Naive thymus-derived CD4-positive, alpha-beta T cell (primary cell): ENCODE measurements at regions not wholly inside any gene's neighbourhood (a gene's known extent, or its start where the extent isn't known, plus 50 kb on each side); places are given as distances from the start of the nearest gene placed in this dataset.

Experiments
- ATAC-seq: fragments of 150-1000 bp; cut with Tn5 transposase; 2 replicates; pipeline ENCODE4 v1.10.0; 2021; ENCODE audit warnings: mild to moderate bottlenecking, moderate library complexity
- CTCF ChIA-PET: fragments of 350-600 bp; sonication (Branson Sonifier 250); formaldehyde crosslinking; loops from one replicate; lab custom pipeline; 2021; ENCODE audit warnings: antibody characterized with exemption; lab: Charles Lee
- POLR2A ChIA-PET: fragments of 350-600 bp; sonication (Branson Sonifier 250); formaldehyde crosslinking; loops from one replicate; lab custom pipeline; 2021; ENCODE audit warnings: antibody characterized with exemption, inconsistent platforms; lab: Charles Lee
- DNase-seq, 9 donors: peaks; one replicate each; pipeline versions ENCODE4 v3.0.0 to v3.0.0-alpha.2; 2020 to 2022; ENCODE audit warnings: mixed read lengths in 1 of 9
- H3K27ac ChIP-seq: one replicate; pipeline ENCODE4 v1.7.0; 2013; ENCODE audit warnings: mild to moderate bottlenecking, low read depth, low read length, moderate library complexity
- H3K27me3 ChIP-seq, 2 donors: one replicate each; pipeline ENCODE4 v1.7.0; 2013; ENCODE audit warnings: low read length in 2 of 2, mild to moderate bottlenecking in 2 of 2, moderate library complexity in 2 of 2; ENCODE audit not compliant: control insufficient read depth in 2 of 2, insufficient read depth in 2 of 2
- H3K36me3 ChIP-seq, 3 experiments: 1 replicate in 2 of 3; 2 replicates in 1 of 3; pipeline ENCODE4 v1.7.0; 2013; ENCODE audit warnings: low read length in 3 of 3, mild to moderate bottlenecking in 3 of 3, moderate library complexity in 1 of 3; ENCODE audit not compliant: insufficient read depth in 3 of 3, control insufficient read depth in 2 of 3
- H3K4me1 ChIP-seq, 2 donors: one replicate each; pipeline ENCODE4 v1.7.0; 2013; ENCODE audit warnings: low read length in 2 of 2, mild to moderate bottlenecking in 2 of 2, moderate library complexity in 1 of 2; ENCODE audit not compliant: control insufficient read depth in 2 of 2, insufficient read depth in 2 of 2
- H3K4me3 ChIP-seq: 2 replicates; pipeline ENCODE4 v1.7.0; 2013; ENCODE audit warnings: mild to moderate bottlenecking, low read length
- H3K9me3 ChIP-seq, 3 experiments: 1 replicate in 2 of 3; 2 replicates in 1 of 3; pipeline ENCODE4 v1.7.0; 2013; ENCODE audit warnings: low read length in 3 of 3; ENCODE audit not compliant: control insufficient read depth in 2 of 3
- H3K27ac Mint-ChIP-seq, 9 donors: one replicate each; pipeline ENCODE4 v1.8.0; 2020 to 2022; ENCODE audit warnings: mixed read lengths in 9 of 9, mild to moderate bottlenecking in 8 of 9, moderate library complexity in 5 of 9, inconsistent platforms in 2 of 9
- H3K27me3 Mint-ChIP-seq, 5 donors: one replicate each; pipeline ENCODE4 v1.8.0; 2021 to 2022; ENCODE audit warnings: mixed read lengths in 5 of 5, mild to moderate bottlenecking in 1 of 5
- H3K36me3 Mint-ChIP-seq, 5 donors: one replicate each; pipeline ENCODE4 v1.8.0; 2020 to 2022; ENCODE audit warnings: mixed read lengths in 5 of 5, mild to moderate bottlenecking in 3 of 5, inconsistent platforms in 1 of 5
- H3K4me1 Mint-ChIP-seq, 7 donors: one replicate each; pipeline ENCODE4 v1.8.0; 2020 to 2022; ENCODE audit warnings: mixed read lengths in 7 of 7, mild to moderate bottlenecking in 3 of 7, inconsistent platforms in 1 of 7
- H3K4me3 Mint-ChIP-seq, 10 donors: one replicate each; pipeline ENCODE4 v1.8.0; 2020 to 2022; ENCODE audit warnings: mild to moderate bottlenecking in 10 of 10, mixed read lengths in 10 of 10, moderate library complexity in 6 of 10, inconsistent platforms in 2 of 10
- H3K9me3 Mint-ChIP-seq, 11 donors: one replicate each; pipeline ENCODE4 v1.8.0; 2020 to 2022; ENCODE audit warnings: mixed read lengths in 11 of 11, mild to moderate bottlenecking in 4 of 11, inconsistent platforms in 1 of 11, moderate library complexity in 1 of 11
- intact Hi-C, 2 donors: fragments of 100-400 bp; cut with micrococcal nuclease; formaldehyde crosslinking; loops; one replicate each; pipeline ENCODE4 v1.15.1; 2023

- no peaks in the 10 kb centered on the region for H3K4me1 Mint-ChIP-seq
- no peak overlapping the region for H3K27ac Mint-ChIP-seq
- Histone ChIP-seq H3K36me3 (no peaks in the 10 kb centered on the region), H3K9me3 (peaks cover 0 to 14% (median 0%) of the 10 kb centered on the region in 3 experiments), H3K27me3 (no peaks in the 10 kb centered on the region), H3K4me1 (no peaks in the 10 kb centered on the region), H3K4me3 (no peak overlapping the region), H3K27ac (no peak overlapping the region)
- no peaks in the 10 kb centered on the region for H3K27me3 Mint-ChIP-seq
- intact Hi-C loops = no loop called here
- no peak overlapping the region for H3K4me3 Mint-ChIP-seq
- H3K9me3 Mint-ChIP-seq = peaks cover under 1 to 13% (median 7%) of the 10 kb centered on the region in 11 donors
- ChIA-PET POLR2A (no interaction called here), CTCF (no interaction called here)
- ATAC-seq (no peak), DNase-seq (no peak)
- peaks cover 0 to 4% (median 0%) of the 10 kb centered on the region in 5 donors for H3K36me3 Mint-ChIP-seq
Measured at GRCh38 chr9:11992866-11993265, 700.3 kb upstream of the TYRP1 start.

GRCh38 chr9:12014488-12014887, 678.7 kb upstream of the TYRP1 start:
- intact Hi-C loops = loop anchor here in 1 of 2 donors (2.0 kb wide), 1 partner anchor 60 kb away; no protein-coding TSS in a partner anchor
- DNase-seq (no peak), ATAC-seq (no peak)
- H3K4me1 ChIP-seq = no peaks in the 10 kb centered on the region
- H3K4me3 ChIP-seq = no peak overlapping the region
- Mint-ChIP-seq H3K27me3 (no peaks in the 10 kb centered on the region), H3K4me3 (no peak overlapping the region), H3K27ac (no peak overlapping the region), H3K36me3 (no peaks in the 10 kb centered on the region), H3K9me3 (peaks cover 4 to 58% (median 23%) of the 10 kb centered on the region in 11 donors), H3K4me1 (no peaks in the 10 kb centered on the region)
- ChIA-PET POLR2A (no interaction called here), CTCF (no interaction called here)
- no peak overlapping the region for H3K27ac ChIP-seq
- peaks cover 0 to 4% (median 0%) of the 10 kb centered on the region in 3 experiments for H3K9me3 ChIP-seq
- H3K36me3 ChIP-seq = no peaks in the 10 kb centered on the region
- no peaks in the 10 kb centered on the region for H3K27me3 ChIP-seq

DNA sequence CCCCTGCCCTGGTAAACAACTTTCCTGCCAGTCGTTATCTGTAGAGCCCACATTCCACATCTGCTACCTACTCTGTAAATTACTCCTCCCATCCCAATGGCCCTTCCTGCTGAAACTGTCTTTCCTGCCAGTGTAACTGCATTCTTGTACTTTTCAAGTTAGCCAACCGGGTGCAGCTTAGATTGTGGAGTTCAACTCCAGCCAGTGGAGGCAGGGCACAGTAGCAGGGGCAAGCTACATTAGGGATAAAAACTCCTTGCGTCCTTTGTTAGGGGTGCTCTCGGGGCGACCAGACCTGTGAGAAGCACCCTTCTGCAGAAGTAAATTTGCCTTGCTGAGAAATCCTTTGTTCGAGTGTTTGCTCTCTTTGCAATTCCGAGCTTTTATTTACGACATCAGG, 639.0 kb upstream of the TYRP1 start:
- H3K36me3 Mint-ChIP-seq = no peaks in the 10 kb centered on the region

DNA sequence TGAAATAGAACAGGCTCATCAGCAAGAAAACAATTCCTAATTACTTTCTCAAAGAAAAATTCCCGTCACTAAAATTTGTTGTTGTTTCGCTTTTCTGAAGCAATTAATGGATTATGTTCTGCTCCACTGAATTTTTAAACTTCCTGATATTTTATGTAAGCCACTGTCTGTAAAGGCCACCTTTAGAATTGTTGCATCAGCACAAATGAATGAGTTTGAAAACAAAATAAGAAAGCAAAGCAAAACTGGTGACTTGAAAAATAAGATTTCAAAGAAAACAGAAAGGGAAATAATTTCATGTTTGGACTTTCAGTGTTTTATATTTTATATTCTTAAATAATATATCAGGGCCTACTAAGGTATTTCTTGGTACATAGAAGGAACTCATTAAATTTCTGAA, 636.3 kb upstream of the TYRP1 start:
- intact Hi-C loops = no loop called here
- Histone ChIP-seq H3K4me3 (no peak overlapping the region), H3K4me1 (no peaks in the 10 kb centered on the region), H3K27ac (no peak overlapping the region), H3K27me3 (no peaks in the 10 kb centered on the region), H3K9me3 (peaks cover 0 to 9% (median 0%) of the 10 kb centered on the region in 3 experiments), H3K36me3 (no peaks in the 10 kb centered on the region)
- DNase-seq (no peak), ATAC-seq (no peak)
- CTCF ChIA-PET = no interaction called here
- POLR2A ChIA-PET = no interaction called here
- Mint-ChIP-seq H3K27ac (no peak overlapping the region), H3K4me3 (no peak overlapping the region), H3K27me3 (no peaks in the 10 kb centered on the region), H3K9me3 (peaks cover 9 to 57% (median 22%) of the 10 kb centered on the region in 11 donors), H3K36me3 (no peaks in the 10 kb centered on the region), H3K4me1 (no peaks in the 10 kb centered on the region)

More for the DNA sequence above, 639.0 kb upstream of the TYRP1 start:
- Histone ChIP-seq H3K27me3 (no peaks in the 10 kb centered on the region), H3K9me3 (peaks cover 0 to 6% (median 0%) of the 10 kb centered on the region in 3 experiments), H3K4me3 (no peak overlapping the region), H3K36me3 (no peaks in the 10 kb centered on the region), H3K27ac (no peak overlapping the region), H3K4me1 (no peaks in the 10 kb centered on the region)
- POLR2A ChIA-PET = no interaction called here
- CTCF ChIA-PET = no interaction called here
- H3K9me3 Mint-ChIP-seq = peaks cover 5 to 53% (median 21%) of the 10 kb centered on the region in 11 donors
- H3K4me3 Mint-ChIP-seq = no peak overlapping the region
- no peak for ATAC-seq
- H3K4me1 Mint-ChIP-seq = no peaks in the 10 kb centered on the region
- no peaks in the 10 kb centered on the region for H3K27me3 Mint-ChIP-seq
- no peak for DNase-seq
- intact Hi-C loops = no loop called here
- no peak overlapping the region for H3K27ac Mint-ChIP-seq

DNA sequence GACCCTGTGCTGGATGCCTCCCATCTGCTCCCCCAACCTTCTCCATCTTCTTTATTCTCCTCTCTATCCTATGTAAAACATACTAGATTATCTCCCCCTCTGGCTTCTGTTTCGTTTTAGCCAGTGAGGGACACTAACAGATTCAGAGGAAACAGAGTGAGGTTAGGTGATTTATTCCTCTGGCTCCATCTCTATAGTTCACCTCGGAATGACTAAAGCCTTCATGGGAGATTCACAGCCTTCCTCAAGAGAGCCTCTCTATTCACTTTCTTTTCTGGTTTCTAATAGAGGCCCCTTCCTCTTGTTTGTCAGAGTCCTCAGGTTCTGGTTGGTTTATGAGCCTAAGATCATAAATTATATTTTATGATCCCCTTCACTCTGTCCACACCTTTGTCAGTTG, 633.1 kb upstream of the TYRP1 start:
- H3K27me3 ChIP-seq = no peaks in the 10 kb centered on the region
- peaks cover 5 to 35% (median 15%) of the 10 kb centered on the region in 11 donors for H3K9me3 Mint-ChIP-seq
- H3K27ac Mint-ChIP-seq = no peak overlapping the region
- H3K4me3 ChIP-seq = no peak overlapping the region
- ATAC-seq = no peak
- no peaks in the 10 kb centered on the region for H3K27me3 Mint-ChIP-seq
- DNase-seq = no peak
- no peak overlapping the region for H3K27ac ChIP-seq
- CTCF ChIA-PET = no interaction called here
- no peaks in the 10 kb centered on the region for H3K4me1 Mint-ChIP-seq
- POLR2A ChIA-PET = no interaction called here
- intact Hi-C loops = no loop called here
- H3K9me3 ChIP-seq = peaks cover 0 to 3% (median 0%) of the 10 kb centered on the region in 3 experiments
- H3K4me1 ChIP-seq = no peaks in the 10 kb centered on the region
- H3K36me3 ChIP-seq = no peaks in the 10 kb centered on the region
- H3K36me3 Mint-ChIP-seq = no peaks in the 10 kb centered on the region
- no peak overlapping the region for H3K4me3 Mint-ChIP-seq

GRCh38 chr9:12060811-12061210, 632.4 kb upstream of the TYRP1 start:
- Histone ChIP-seq H3K36me3 (no peaks in the 10 kb centered on the region), H3K27me3 (no peaks in the 10 kb centered on the region), H3K9me3 (peaks cover 0 to 3% (median 0%) of the 10 kb centered on the region in 3 experiments), H3K4me1 (no peaks in the 10 kb centered on the region), H3K27ac (no peak overlapping the region), H3K4me3 (no peak overlapping the region)
- ChIA-PET POLR2A (no interaction called here), CTCF (no interaction called here)
- intact Hi-C loops = no loop called here
- Mint-ChIP-seq H3K4me1 (no peaks in the 10 kb centered on the region), H3K27me3 (no peaks in the 10 kb centered on the region), H3K9me3 (peaks cover 4 to 33% (median 14%) of the 10 kb centered on the region in 11 donors), H3K27ac (no peak overlapping the region), H3K4me3 (no peak overlapping the region), H3K36me3 (no peaks in the 10 kb centered on the region)
- DNase-seq = no peak
- ATAC-seq = no peak

- Mint-ChIP-seq H3K36me3 (no peaks in the 10 kb centered on the region), H3K4me3 (no peak overlapping the region), H3K27me3 (no peaks in the 10 kb centered on the region), H3K4me1 (no peaks in the 10 kb centered on the region), H3K27ac (no peak overlapping the region), H3K9me3 (peaks cover 1 to 39% (median 11%) of the 10 kb centered on the region in 11 donors)
- H3K27me3 ChIP-seq = no peaks in the 10 kb centered on the region
- no peak for DNase-seq
- H3K4me3 ChIP-seq = no peak overlapping the region
- no peaks in the 10 kb centered on the region for H3K36me3 ChIP-seq
- no peaks in the 10 kb centered on the region for H3K4me1 ChIP-seq
- H3K9me3 ChIP-seq = peaks cover 0 to 3% (median 0%) of the 10 kb centered on the region in 3 experiments
- CTCF ChIA-PET = no interaction called here
- intact Hi-C loops = no loop called here
- POLR2A ChIA-PET = no interaction called here
- ATAC-seq = no peak
- no peak overlapping the region for H3K27ac ChIP-seq
Measured at GRCh38 chr9:12065050-12065449, 628.1 kb upstream of the TYRP1 start.
